WTC11 (cell line): ENCODE measurements at regions not wholly inside any gene's neighbourhood (a gene's known extent, or its start where the extent isn't known, plus 50 kb on each side); places are given as distances from the start of the nearest gene placed in this dataset.

Source experiments
- ATAC-seq: fragments of 200-7000 bp; cut with Tn5 transposase; 2 replicates; pipeline ENCODE4 v1.10.0; 2021; ENCODE audit warnings: mild to moderate bottlenecking, moderate library complexity
- CTCF ChIA-PET: fragments of 300-600 bp; sonication (Branson Sonifier 250); formaldehyde crosslinking; loops from one replicate; lab custom pipeline; 2021; ENCODE audit warnings: antibody characterized with exemption; lab: Charles Lee
- POLR2A ChIA-PET: fragments of 350-600 bp; sonication (Branson Sonifier 250); formaldehyde crosslinking; loops from one replicate; lab custom pipeline; 2021; ENCODE audit warnings: antibody characterized with exemption; lab: Charles Lee
- DNase-seq: peaks from one replicate; pipeline ENCODE4 v3.0.0; 2021; ENCODE audit warnings: low spot score
- H3K27ac Mint-ChIP-seq: 2 replicates; pipeline ENCODE4 v1.8.0; 2021; ENCODE audit warnings: mixed read lengths
- H3K27me3 Mint-ChIP-seq: 2 replicates; pipeline ENCODE4 v1.8.0; 2021; ENCODE audit warnings: low read depth, mild to moderate bottlenecking, moderate library complexity, mixed read lengths
- H3K36me3 Mint-ChIP-seq: 2 replicates; pipeline ENCODE4 v1.8.0; 2021; ENCODE audit warnings: mixed read lengths
- H3K4me1 Mint-ChIP-seq: 2 replicates; pipeline ENCODE4 v1.8.0; 2022; ENCODE audit warnings: mixed read lengths
- H3K4me3 Mint-ChIP-seq: 2 replicates; pipeline ENCODE4 v1.8.0; 2021; ENCODE audit warnings: mild to moderate bottlenecking, moderate library complexity, mixed read lengths
- H3K9me3 Mint-ChIP-seq: 2 replicates; pipeline ENCODE4 v1.8.0; 2021; ENCODE audit warnings: mixed read lengths
- ELF4 ChIP-seq: sonication (generic); formaldehyde crosslinking; IDR thresholded peaks from 2 replicates; pipeline ENCODE4 v1.8.1; 2022; ENCODE audit warnings: low read depth, mild to moderate bottlenecking, moderate library complexity, missing genetic modification reagents
- FOXK1 ChIP-seq: sonication (generic); formaldehyde crosslinking; IDR thresholded peaks from 2 replicates; pipeline ENCODE4 v1.8.0; 2022; ENCODE audit warnings: mild to moderate bottlenecking, moderate library complexity, missing genetic modification reagents
- FOXP1 ChIP-seq: sonication (generic); formaldehyde crosslinking; IDR thresholded peaks from 2 replicates; pipeline ENCODE4 v1.8.0; 2022; ENCODE audit warnings: missing genetic modification reagents, mild to moderate bottlenecking, moderate library complexity, borderline replicate concordance
- IRF2 ChIP-seq: sonication (generic); formaldehyde crosslinking; IDR thresholded peaks from 2 replicates; pipeline ENCODE4 v1.8.0; 2022; ENCODE audit warnings: low read depth, missing genetic modification reagents, borderline replicate concordance
- NFYB ChIP-seq: sonication (generic); formaldehyde crosslinking; conservative IDR thresholded peaks from 2 replicates; pipeline ENCODE4 v1.8.0; 2022; ENCODE audit warnings: low read depth, missing genetic modification reagents
- SMAD4 ChIP-seq: sonication (generic); formaldehyde crosslinking; IDR thresholded peaks from 2 replicates; pipeline ENCODE4 v1.8.0; 2022; ENCODE audit warnings: mild to moderate bottlenecking, missing genetic modification reagents
- SP1 ChIP-seq: sonication (generic); formaldehyde crosslinking; conservative IDR thresholded peaks from 2 replicates; pipeline ENCODE4 v1.8.1; 2022; ENCODE audit warnings: missing genetic modification reagents
- TEAD1 ChIP-seq: sonication (generic); formaldehyde crosslinking; IDR thresholded peaks from 2 replicates; pipeline ENCODE4 v1.8.0; 2022; ENCODE audit warnings: mild to moderate bottlenecking, missing genetic modification reagents
- TF ChIP-seq, protein P1 (sequence below): sonication (generic); formaldehyde crosslinking; IDR thresholded peaks from 2 replicates; pipeline ENCODE4 v1.8.0; 2022; ENCODE audit warnings: mild to moderate bottlenecking, missing genetic modification reagents
- TF ChIP-seq, protein P2 (sequence below): sonication (generic); formaldehyde crosslinking; conservative IDR thresholded peaks from 2 replicates; pipeline ENCODE4 v1.8.1; 2023; ENCODE audit warnings: mild to moderate bottlenecking, low read depth, missing genetic modification reagents, moderate library complexity
- TF ChIP-seq, protein P3 (sequence below): sonication (generic); formaldehyde crosslinking; IDR thresholded peaks from 2 replicates; pipeline ENCODE4 v1.8.1; 2023; ENCODE audit warnings: mild to moderate bottlenecking, missing genetic modification reagents, moderate library complexity
- TF ChIP-seq, protein P4 (sequence below): sonication (generic); formaldehyde crosslinking; IDR thresholded peaks from 2 replicates; pipeline ENCODE4 v1.8.0; 2023; ENCODE audit warnings: mild to moderate bottlenecking, missing genetic modification reagents
- TF ChIP-seq, protein P5 (sequence below): sonication (generic); formaldehyde crosslinking; conservative IDR thresholded peaks from 2 replicates; pipeline ENCODE4 v1.8.1; 2022; ENCODE audit warnings: mild to moderate bottlenecking, missing genetic modification reagents
- TF ChIP-seq, protein P6 (sequence below): sonication (generic); formaldehyde crosslinking; IDR thresholded peaks from 2 replicates; pipeline ENCODE4 v1.8.1; 2022; ENCODE audit warnings: mild to moderate bottlenecking, missing genetic modification reagents, moderate library complexity, borderline replicate concordance
- TF ChIP-seq, protein P7 (sequence below): sonication (generic); formaldehyde crosslinking; IDR thresholded peaks from 2 replicates; pipeline ENCODE4 v1.8.1; 2023; ENCODE audit warnings: mild to moderate bottlenecking, missing genetic modification reagents, borderline replicate concordance
- TF ChIP-seq, protein P8 (sequence below): fragments of 250-450 bp; sonication (Bioruptor Pico); conservative IDR thresholded peaks from 2 replicates; pipeline ENCODE4 v1.9.0; 2021; ENCODE audit warnings: mild to moderate bottlenecking
- TF ChIP-seq, protein P9 (sequence below): sonication (generic); formaldehyde crosslinking; IDR thresholded peaks from 2 replicates; pipeline ENCODE4 v1.8.0; 2023; ENCODE audit warnings: missing genetic modification reagents

DNA sequence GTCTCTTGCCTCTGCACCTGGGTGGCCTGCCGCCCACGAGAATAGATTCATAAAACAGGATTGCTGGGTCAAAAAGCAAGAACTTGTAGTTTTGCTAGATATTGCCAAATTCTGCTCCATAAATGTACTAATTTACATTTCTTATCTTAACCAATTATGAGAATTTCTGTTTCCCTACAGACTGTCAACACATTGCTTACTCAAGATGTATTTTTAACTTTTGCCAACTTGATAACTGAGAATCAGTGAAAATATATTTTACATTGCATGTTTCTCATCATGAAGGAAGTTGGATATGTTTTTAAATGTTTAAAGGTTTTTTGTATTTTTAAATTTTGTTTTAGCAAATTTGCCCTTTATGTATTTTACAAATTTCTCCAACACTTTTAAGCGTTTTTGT, 664.8 kb downstream of the MMUT start (continued):
- TF ChIP-seq, protein P1, sequence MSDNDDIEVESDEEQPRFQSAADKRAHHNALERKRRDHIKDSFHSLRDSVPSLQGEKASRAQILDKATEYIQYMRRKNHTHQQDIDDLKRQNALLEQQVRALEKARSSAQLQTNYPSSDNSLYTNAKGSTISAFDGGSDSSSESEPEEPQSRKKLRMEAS, result no peak
- TF ChIP-seq TEAD1 (no peak), FOXP1 (CRISPR knock-in tag) (no peak), SMAD4 (CRISPR knock-in tag) (no peak), SP1 (no peak)
- TF ChIP-seq, protein P2, sequence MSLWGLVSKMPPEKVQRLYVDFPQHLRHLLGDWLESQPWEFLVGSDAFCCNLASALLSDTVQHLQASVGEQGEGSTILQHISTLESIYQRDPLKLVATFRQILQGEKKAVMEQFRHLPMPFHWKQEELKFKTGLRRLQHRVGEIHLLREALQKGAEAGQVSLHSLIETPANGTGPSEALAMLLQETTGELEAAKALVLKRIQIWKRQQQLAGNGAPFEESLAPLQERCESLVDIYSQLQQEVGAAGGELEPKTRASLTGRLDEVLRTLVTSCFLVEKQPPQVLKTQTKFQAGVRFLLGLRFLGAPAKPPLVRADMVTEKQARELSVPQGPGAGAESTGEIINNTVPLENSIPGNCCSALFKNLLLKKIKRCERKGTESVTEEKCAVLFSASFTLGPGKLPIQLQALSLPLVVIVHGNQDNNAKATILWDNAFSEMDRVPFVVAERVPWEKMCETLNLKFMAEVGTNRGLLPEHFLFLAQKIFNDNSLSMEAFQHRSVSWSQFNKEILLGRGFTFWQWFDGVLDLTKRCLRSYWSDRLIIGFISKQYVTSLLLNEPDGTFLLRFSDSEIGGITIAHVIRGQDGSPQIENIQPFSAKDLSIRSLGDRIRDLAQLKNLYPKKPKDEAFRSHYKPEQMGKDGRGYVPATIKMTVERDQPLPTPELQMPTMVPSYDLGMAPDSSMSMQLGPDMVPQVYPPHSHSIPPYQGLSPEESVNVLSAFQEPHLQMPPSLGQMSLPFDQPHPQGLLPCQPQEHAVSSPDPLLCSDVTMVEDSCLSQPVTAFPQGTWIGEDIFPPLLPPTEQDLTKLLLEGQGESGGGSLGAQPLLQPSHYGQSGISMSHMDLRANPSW, result no peak
- TF ChIP-seq, protein P3, sequence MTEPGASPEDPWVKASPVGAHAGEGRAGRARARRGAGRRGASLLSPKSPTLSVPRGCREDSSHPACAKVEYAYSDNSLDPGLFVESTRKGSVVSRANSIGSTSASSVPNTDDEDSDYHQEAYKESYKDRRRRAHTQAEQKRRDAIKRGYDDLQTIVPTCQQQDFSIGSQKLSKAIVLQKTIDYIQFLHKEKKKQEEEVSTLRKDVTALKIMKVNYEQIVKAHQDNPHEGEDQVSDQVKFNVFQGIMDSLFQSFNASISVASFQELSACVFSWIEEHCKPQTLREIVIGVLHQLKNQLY (CRISPR knock-in tag), result no peak
- TF ChIP-seq, protein P4, sequence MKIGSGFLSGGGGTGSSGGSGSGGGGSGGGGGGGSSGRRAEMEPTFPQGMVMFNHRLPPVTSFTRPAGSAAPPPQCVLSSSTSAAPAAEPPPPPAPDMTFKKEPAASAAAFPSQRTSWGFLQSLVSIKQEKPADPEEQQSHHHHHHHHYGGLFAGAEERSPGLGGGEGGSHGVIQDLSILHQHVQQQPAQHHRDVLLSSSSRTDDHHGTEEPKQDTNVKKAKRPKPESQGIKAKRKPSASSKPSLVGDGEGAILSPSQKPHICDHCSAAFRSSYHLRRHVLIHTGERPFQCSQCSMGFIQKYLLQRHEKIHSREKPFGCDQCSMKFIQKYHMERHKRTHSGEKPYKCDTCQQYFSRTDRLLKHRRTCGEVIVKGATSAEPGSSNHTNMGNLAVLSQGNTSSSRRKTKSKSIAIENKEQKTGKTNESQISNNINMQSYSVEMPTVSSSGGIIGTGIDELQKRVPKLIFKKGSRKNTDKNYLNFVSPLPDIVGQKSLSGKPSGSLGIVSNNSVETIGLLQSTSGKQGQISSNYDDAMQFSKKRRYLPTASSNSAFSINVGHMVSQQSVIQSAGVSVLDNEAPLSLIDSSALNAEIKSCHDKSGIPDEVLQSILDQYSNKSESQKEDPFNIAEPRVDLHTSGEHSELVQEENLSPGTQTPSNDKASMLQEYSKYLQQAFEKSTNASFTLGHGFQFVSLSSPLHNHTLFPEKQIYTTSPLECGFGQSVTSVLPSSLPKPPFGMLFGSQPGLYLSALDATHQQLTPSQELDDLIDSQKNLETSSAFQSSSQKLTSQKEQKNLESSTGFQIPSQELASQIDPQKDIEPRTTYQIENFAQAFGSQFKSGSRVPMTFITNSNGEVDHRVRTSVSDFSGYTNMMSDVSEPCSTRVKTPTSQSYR, result no peak
- TF ChIP-seq, protein P5, sequence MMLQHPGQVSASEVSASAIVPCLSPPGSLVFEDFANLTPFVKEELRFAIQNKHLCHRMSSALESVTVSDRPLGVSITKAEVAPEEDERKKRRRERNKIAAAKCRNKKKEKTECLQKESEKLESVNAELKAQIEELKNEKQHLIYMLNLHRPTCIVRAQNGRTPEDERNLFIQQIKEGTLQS (CRISPR knock-in tag), result no peak
- TF ChIP-seq, protein P6, sequence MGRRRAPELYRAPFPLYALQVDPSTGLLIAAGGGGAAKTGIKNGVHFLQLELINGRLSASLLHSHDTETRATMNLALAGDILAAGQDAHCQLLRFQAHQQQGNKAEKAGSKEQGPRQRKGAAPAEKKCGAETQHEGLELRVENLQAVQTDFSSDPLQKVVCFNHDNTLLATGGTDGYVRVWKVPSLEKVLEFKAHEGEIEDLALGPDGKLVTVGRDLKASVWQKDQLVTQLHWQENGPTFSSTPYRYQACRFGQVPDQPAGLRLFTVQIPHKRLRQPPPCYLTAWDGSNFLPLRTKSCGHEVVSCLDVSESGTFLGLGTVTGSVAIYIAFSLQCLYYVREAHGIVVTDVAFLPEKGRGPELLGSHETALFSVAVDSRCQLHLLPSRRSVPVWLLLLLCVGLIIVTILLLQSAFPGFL (CRISPR knock-in tag), result no peak
- TF ChIP-seq, protein P7, sequence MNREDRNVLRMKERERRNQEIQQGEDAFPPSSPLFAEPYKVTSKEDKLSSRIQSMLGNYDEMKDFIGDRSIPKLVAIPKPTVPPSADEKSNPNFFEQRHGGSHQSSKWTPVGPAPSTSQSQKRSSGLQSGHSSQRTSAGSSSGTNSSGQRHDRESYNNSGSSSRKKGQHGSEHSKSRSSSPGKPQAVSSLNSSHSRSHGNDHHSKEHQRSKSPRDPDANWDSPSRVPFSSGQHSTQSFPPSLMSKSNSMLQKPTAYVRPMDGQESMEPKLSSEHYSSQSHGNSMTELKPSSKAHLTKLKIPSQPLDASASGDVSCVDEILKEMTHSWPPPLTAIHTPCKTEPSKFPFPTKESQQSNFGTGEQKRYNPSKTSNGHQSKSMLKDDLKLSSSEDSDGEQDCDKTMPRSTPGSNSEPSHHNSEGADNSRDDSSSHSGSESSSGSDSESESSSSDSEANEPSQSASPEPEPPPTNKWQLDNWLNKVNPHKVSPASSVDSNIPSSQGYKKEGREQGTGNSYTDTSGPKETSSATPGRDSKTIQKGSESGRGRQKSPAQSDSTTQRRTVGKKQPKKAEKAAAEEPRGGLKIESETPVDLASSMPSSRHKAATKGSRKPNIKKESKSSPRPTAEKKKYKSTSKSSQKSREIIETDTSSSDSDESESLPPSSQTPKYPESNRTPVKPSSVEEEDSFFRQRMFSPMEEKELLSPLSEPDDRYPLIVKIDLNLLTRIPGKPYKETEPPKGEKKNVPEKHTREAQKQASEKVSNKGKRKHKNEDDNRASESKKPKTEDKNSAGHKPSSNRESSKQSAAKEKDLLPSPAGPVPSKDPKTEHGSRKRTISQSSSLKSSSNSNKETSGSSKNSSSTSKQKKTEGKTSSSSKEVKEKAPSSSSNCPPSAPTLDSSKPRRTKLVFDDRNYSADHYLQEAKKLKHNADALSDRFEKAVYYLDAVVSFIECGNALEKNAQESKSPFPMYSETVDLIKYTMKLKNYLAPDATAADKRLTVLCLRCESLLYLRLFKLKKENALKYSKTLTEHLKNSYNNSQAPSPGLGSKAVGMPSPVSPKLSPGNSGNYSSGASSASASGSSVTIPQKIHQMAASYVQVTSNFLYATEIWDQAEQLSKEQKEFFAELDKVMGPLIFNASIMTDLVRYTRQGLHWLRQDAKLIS, result no peak

DNA sequence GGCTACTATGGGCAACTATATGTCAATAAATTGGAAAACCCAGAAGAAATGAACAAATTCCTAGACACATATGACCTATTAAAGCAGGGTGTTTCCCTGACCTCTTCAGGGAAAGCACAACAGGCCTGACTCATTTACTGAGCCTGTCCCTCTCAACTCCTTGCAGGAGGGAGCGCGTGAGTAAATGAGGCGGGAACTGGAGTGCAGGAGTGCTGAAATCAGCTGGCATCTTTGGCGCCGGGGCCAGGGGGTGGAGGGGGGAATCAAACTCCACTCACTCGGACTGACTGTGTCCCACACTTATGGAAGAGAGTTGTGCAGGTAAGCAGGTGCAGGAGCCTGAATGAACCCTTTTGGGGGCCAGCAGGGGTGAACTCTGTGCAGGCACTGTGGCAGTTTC, 671.2 kb upstream of the PTCHD4 start:
- POLR2A ChIA-PET, result no interaction called here
- H3K4me1 Mint-ChIP-seq, result peaks cover 9% of the 10 kb centered on the region
- no peaks in the 10 kb centered on the region for H3K36me3 Mint-ChIP-seq
- no peak overlapping the region for H3K27ac Mint-ChIP-seq
- H3K27me3 Mint-ChIP-seq, result no peaks in the 10 kb centered on the region
- no peak overlapping the region for H3K4me3 Mint-ChIP-seq
- H3K9me3 Mint-ChIP-seq, result peaks cover 6% of the 10 kb centered on the region; the same call in 1 of the 2 replicates
- ATAC-seq, result no peak; the same call in 1 of the 2 replicates
- no peak for DNase-seq
- CTCF ChIA-PET, result no interaction called here
- no peak for TF ChIP-seq IRF2 (CRISPR knock-in tag)
- no peak for TF ChIP-seq FOXP1 (CRISPR knock-in tag)
- TF ChIP-seq, protein P8, sequence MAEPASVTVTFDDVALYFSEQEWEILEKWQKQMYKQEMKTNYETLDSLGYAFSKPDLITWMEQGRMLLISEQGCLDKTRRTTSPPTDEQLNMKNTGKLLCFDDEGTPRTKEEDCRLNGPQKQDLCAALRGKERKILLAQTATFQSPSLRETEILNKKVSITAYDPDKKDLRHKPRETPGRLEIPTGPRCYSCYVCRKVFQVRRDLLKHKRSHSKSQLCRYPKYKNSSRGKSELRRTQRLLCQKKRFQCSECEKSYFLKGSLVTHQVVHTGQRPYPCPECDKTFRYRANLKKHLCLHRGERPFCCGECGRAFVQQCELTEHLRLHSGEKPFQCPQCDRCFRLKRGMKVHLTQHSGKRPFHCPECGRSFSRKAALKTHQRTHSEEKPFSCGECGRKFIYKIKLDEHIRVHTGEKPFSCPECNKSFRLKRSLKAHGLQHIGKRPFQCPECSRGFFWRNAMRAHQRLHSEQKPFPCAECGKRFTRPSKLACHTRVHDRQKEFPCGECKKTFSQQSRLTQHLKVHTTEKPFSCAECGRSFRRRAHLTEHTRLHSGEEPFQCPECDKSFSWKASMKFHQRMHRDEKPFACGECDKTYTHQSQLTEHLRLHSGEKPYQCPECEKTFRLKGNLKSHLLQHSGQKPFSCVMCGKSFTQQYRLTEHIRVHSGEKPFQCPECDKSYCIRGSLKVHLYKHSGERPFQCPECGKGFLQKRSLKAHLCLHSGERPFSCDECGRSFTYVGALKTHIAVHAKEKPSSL (CRISPR knock-in tag), result no peak
- no peak for TF ChIP-seq ELF4
- TF ChIP-seq NFYB (CRISPR knock-in tag), result no peak
- TF ChIP-seq, protein P9, sequence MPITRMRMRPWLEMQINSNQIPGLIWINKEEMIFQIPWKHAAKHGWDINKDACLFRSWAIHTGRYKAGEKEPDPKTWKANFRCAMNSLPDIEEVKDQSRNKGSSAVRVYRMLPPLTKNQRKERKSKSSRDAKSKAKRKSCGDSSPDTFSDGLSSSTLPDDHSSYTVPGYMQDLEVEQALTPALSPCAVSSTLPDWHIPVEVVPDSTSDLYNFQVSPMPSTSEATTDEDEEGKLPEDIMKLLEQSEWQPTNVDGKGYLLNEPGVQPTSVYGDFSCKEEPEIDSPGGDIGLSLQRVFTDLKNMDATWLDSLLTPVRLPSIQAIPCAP, result no peak
- TF ChIP-seq FOXK1 (CRISPR knock-in tag), result no peak
